GM19099 (cell line): ENCODE measurements at regions not wholly inside any gene's neighbourhood (a gene's known extent, or its start where the extent isn't known, plus 50 kb on each side); places are given as distances from the start of the nearest gene placed in this dataset.

Source experiments
- POLR2A ChIP-seq: IDR thresholded peaks from 3 replicates; pipeline ENCODE4 v1.6.1; 2011; ENCODE audit warnings: low read depth; ENCODE audit not compliant: insufficient read length; ENCODE audit errors: extremely low read depth

- TF ChIP-seq POLR2A: no peak
Observed at GRCh38 chr1:3954170-3955169, 54.4 kb upstream of the C1orf174 start.

DNA sequence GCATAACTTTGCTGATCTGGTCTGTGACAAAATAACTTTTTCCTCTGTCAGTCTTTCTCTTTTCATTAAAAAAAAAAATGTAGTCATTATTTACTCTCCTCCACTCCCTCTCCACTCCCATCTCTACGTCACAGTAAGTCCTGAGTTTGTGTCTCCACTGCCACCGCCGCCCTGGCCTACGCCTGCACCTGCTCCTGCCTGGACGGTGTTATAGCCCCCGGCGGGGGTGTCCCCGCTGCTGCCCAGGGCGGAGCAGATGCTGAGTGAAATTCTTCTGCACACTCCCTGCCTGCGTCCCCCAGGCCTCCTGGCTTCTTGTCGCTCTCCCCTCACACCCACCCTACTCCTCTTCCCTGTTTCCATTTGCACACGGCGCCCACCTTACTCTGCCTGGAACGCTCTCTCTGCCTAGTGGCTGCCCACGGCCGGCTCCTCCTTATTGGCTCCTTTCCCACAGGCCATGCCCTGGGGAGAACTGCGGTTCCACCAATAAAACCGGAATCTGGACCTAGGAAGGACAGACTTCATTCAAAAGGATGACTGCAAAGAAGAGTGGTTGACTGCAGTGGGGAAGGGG is 55.2 kb upstream of the C1orf174 start:
- no peak for TF ChIP-seq POLR2A

- TF ChIP-seq POLR2A: no peak
Observed at GRCh38 chr1:3956527-3957170, 56.6 kb upstream of the C1orf174 start.

DNA sequence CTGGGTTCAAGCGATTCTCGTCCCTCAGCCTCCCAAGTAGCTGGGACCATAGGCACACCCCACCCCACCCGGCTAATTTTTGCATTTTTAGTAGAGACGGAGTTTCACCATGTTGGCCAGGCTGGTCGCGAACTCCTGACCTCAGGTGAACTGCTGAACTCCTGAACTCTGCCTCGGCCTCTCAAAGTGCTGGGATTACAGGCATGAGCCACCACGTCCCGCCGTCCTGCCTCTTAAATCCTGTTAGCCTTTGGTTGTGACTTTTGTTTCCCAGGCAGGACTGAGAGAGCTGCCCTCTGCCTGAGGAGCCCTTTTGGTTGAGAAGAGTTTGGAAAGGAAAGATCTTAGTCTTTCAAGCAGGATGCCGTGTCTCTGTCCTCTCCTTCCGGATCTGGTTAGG is 59.3 kb upstream of the C1orf174 start:
- TF ChIP-seq POLR2A: no peak

GRCh38 chr1:3963554-3963953 is 63.5 kb upstream of the C1orf174 start:
- no peak for TF ChIP-seq POLR2A

DNA sequence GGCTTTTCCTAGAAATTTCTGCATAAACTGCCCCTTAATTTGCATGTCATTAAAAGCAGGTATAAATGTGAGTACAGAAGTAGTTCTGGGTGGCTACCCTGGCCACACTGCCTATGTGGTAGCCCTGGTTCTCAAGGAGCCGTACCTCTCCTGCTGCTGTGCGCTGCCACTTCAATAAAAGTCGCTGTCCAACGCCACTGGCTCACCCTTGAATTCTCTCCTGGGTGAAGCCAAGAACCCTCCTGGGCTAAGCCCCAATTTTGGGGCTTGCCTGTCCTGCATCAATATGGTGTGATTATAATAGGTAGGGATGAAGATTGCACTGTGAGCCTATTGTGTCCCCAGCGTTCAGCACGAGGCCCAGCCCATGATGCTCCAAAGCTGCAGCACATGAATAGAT is 65.6 kb upstream of the C1orf174 start:
- no peak for TF ChIP-seq POLR2A

GRCh38 chr1:3968851-3969250 is 68.8 kb upstream of the C1orf174 start:
- no peak for TF ChIP-seq POLR2A

- no peak for TF ChIP-seq POLR2A
Observed at GRCh38 chr1:3971981-3972380, 71.9 kb upstream of the C1orf174 start.

DNA sequence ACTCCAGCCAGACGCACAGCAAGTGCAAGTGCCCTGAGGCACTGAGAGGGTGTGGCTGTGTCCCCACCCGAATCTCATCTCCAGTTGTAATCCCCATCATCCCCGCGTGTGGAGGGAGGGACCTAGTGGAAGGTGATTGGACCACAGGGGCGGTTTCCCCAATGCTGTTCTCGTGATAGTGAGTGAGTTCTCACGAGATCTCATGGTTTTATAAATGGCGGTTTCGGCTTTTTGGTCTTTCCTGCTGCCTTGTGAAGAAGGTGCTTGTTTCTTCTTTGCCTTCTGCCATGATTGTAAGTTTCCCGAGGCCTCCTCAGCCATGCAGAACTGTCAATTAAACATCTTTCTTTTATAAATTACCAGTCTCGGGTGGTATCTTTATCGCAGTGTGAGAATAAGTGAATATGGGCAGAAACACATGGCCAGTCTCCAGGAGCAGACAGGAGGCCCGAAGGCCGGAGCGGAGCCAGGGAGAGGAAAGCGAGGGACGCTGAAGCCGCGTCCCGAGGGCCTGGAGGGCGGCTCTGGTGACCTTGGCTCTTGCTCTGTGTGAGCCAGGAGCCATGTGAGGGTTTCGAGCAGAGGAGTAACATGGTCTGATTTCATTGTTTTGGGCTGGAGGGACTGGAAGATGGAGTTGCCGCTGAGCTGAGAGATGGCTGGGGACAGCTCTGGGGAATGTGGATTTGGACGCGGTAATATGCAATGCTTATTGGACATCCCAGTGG is 76.0 kb upstream of the C1orf174 start:
- TF ChIP-seq POLR2A: no peak

GRCh38 chr1:3976821-3977220 is 76.7 kb upstream of the C1orf174 start:
- TF ChIP-seq POLR2A: no peak

GRCh38 chr1:3978196-3978989 is 78.3 kb upstream of the C1orf174 start:
- TF ChIP-seq POLR2A: no peak

DNA sequence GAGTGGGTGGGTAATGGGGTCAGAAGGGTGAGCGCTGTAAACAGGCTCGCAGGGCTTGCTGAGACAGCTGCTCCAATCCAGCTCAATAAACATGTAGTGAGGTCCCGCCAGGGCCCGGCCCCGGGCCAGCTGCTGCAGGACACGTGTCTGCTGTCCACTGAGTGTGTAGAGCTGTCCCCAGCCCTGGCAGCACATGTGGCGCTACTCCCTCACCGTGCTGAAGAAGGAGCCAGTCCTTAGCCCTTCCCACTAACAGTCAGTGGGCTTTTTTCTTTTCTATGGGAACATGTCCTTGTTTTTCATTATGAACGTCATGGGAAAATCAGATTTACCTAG is 78.9 kb upstream of the C1orf174 start:
- no peak for TF ChIP-seq POLR2A

- TF ChIP-seq POLR2A: no peak
Observed at GRCh38 chr1:3981261-3981660, 81.2 kb upstream of the C1orf174 start.

- no peak for TF ChIP-seq POLR2A
Observed at GRCh38 chr1:3981746-3982505, 81.9 kb upstream of the C1orf174 start.
